Stimulated activated naive CD8-positive, alpha-beta T cell treated with anti-CD3 and anti-CD28 coated beads, Interleukin-15, Interleukin-2, amounts not matched to agents 100 ng/mL and 50 ng/mL, for 24 hours (primary cell): ENCODE measurements at regions not wholly inside any gene's neighbourhood (a gene's known extent, or its start where the extent isn't known, plus 50 kb on each side); places are given as distances from the start of the nearest gene placed in this dataset.

Experiments
- H3K27ac Mint-ChIP-seq: one replicate; pipeline ENCODE4 v1.8.0; 2021; ENCODE audit warnings: mild to moderate bottlenecking, mixed read lengths
- H3K27me3 Mint-ChIP-seq: one replicate; pipeline ENCODE4 v1.8.0; 2021; ENCODE audit warnings: mixed read lengths
- H3K36me3 Mint-ChIP-seq: one replicate; pipeline ENCODE4 v1.8.0; 2021; ENCODE audit warnings: low read depth, mixed read lengths
- H3K4me1 Mint-ChIP-seq: one replicate; pipeline ENCODE4 v1.8.0; 2021; ENCODE audit warnings: low read depth, mixed read lengths
- H3K4me3 Mint-ChIP-seq: one replicate; pipeline ENCODE4 v1.8.0; 2021; ENCODE audit warnings: mild to moderate bottlenecking, mixed read lengths
- H3K9me3 Mint-ChIP-seq: one replicate; pipeline ENCODE4 v1.8.0; 2021; ENCODE audit warnings: mixed read lengths

- H3K4me3 Mint-ChIP-seq = no peak overlapping the region
- no peaks in the 10 kb centered on the region for H3K27me3 Mint-ChIP-seq
- H3K9me3 Mint-ChIP-seq = no peaks in the 10 kb centered on the region
- no peak overlapping the region for H3K27ac Mint-ChIP-seq
- peaks cover 29% of the 10 kb centered on the region for H3K4me1 Mint-ChIP-seq
- H3K36me3 Mint-ChIP-seq = no peaks in the 10 kb centered on the region
Measured at GRCh38 chr10:7470371-7470770, 59.5 kb upstream of the SFMBT2 start.

- Mint-ChIP-seq H3K9me3 (peaks cover 5% of the 10 kb centered on the region), H3K27ac (no peak overlapping the region), H3K36me3 (no peaks in the 10 kb centered on the region), H3K27me3 (no peaks in the 10 kb centered on the region), H3K4me1 (peaks cover 21% of the 10 kb centered on the region), H3K4me3 (no peak overlapping the region)
Measured at GRCh38 chr10:7467031-7467667, 56.3 kb upstream of the SFMBT2 start.

GRCh38 chr10:7464691-7465090 is 53.9 kb upstream of the SFMBT2 start:
- Mint-ChIP-seq H3K4me3 (no peak overlapping the region), H3K27me3 (no peaks in the 10 kb centered on the region), H3K9me3 (peaks cover 5% of the 10 kb centered on the region), H3K27ac (no peak overlapping the region), H3K4me1 (no peaks in the 10 kb centered on the region), H3K36me3 (no peaks in the 10 kb centered on the region)
